ENCODE measurements at regions not wholly inside any gene's neighbourhood (a gene's known extent, or its start where the extent isn't known, plus 50 kb on each side); places are given as distances from the start of the nearest gene placed in this dataset.
"Not testable (repeated sequence)": the region's sequence is repeated elsewhere in the genome, so short reads cannot be mapped to it uniquely, and the experiment has no call there.

DNA sequence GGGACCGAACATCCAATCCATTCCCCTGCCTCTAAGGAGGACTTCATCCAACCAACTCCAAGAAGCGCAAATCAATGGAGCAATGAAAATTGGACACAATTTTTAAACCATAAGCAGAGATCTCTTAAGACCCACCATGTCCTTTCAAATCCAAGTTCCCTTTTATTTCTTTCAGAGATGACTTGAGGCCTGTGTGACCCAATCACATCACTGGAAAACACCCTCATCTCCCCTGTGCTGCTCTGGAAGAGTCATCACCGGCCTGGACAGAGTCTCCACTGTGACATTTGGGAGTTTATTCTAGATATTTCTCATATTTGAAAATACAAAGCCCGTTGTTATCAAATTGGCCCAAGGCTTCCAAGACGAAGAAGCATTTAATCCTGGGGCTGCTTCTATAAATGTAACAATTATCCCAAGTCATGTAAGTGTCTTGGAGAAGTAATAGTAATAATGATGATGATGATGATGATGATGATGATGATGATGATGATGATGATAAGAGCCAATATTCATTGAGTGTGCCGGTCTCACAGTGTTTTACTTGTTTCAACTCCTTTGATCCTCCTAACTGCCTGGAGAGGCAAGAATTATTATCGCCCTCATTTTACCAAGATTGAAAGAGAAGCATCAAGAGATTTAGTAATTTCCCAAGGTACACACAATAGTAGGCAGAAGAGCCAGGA lies 72.1 kb downstream of the COPRS start:
- no peak for DNase-seq
- Histone ChIP-seq H3K9me3 (no peaks in the 10 kb centered on the region), H3K27me3 (no peaks in the 10 kb centered on the region), H3K4me1 (no peaks in the 10 kb centered on the region), H3K27ac (no peak overlapping the region), H3K4me3 (no peak overlapping the region), H3K36me3 (no peaks in the 10 kb centered on the region)
- 88 to 89% methylated on average over 7 of the region's 7 CpGs for WGBS, 2 donors (ENCODE audit: low coverage in 1 of 2)
- intact Hi-C loops (cut with DNase I; ENCODE audit: low total_unique reads) (no loop called here), in situ Hi-C loops (cut with MboI; ENCODE audit: low pct_ligation_motif_present in 1 of 4, low pct_unique_long_range_greater_than_20kb in 1 of 4, low sequenced_read_pairs in 3 of 4) (no loop called here)
- no peak for TF ChIP-seq EP300 (IDR thresholded peaks at IDR 0.05; ENCODE audit: low read depth)
- TF ChIP-seq, protein P1, sequence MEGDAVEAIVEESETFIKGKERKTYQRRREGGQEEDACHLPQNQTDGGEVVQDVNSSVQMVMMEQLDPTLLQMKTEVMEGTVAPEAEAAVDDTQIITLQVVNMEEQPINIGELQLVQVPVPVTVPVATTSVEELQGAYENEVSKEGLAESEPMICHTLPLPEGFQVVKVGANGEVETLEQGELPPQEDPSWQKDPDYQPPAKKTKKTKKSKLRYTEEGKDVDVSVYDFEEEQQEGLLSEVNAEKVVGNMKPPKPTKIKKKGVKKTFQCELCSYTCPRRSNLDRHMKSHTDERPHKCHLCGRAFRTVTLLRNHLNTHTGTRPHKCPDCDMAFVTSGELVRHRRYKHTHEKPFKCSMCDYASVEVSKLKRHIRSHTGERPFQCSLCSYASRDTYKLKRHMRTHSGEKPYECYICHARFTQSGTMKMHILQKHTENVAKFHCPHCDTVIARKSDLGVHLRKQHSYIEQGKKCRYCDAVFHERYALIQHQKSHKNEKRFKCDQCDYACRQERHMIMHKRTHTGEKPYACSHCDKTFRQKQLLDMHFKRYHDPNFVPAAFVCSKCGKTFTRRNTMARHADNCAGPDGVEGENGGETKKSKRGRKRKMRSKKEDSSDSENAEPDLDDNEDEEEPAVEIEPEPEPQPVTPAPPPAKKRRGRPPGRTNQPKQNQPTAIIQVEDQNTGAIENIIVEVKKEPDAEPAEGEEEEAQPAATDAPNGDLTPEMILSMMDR (IDR thresholded peaks at IDR 0.05) = no peak
- no peak for TF ChIP-seq POLR2A (IDR thresholded peaks at IDR 0.05)
- TF ChIP-seq POLR2AphosphoS5 (IDR thresholded peaks at IDR 0.05) = no peak

DNA sequence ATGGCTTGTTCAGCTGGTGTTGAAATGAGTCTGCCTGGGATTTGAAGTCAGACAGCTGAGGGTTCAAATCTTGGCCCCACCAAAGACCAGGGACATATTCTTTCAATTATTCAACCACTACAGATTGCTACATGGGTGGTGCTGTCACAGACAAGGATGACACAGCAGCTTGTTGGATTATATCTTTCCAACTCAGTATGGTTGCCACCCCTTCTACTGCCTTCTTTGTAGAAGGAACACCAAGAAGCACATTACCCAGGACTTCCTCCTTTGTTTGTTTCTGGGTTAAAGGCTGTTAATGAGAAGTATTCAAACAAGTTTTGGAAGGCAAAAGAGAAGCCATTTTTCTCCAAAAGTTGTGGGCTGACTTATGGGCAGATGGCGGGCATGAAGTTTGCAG lies 78.6 kb downstream of the COPRS start:
- no peaks in the 10 kb centered on the region for H3K27me3 ChIP-seq
- no peak overlapping the region for H3K4me3 ChIP-seq
- in situ Hi-C loops (cut with MboI; ENCODE audit: low pct_ligation_motif_present in 1 of 4, low pct_unique_long_range_greater_than_20kb in 1 of 4, low sequenced_read_pairs in 3 of 4) = no loop called here
- TF ChIP-seq EP300 (IDR thresholded peaks at IDR 0.05; ENCODE audit: low read depth) (no peak), POLR2AphosphoS5 (IDR thresholded peaks at IDR 0.05) (no peak), POLR2A (IDR thresholded peaks at IDR 0.05) (no peak)
- TF ChIP-seq, protein P1 (IDR thresholded peaks at IDR 0.05) = no peak
- no peak for DNase-seq
- H3K27ac ChIP-seq = no peak overlapping the region
- H3K36me3 ChIP-seq = no peaks in the 10 kb centered on the region
- no peaks in the 10 kb centered on the region for H3K9me3 ChIP-seq
- no peaks in the 10 kb centered on the region for H3K4me1 ChIP-seq
- intact Hi-C loops (cut with DNase I; ENCODE audit: low total_unique reads) = no loop called here
- WGBS, 2 donors (ENCODE audit: low coverage in 1 of 2) = 25 to 100% methylated on average over 1 of the region's 1 CpG

DNA sequence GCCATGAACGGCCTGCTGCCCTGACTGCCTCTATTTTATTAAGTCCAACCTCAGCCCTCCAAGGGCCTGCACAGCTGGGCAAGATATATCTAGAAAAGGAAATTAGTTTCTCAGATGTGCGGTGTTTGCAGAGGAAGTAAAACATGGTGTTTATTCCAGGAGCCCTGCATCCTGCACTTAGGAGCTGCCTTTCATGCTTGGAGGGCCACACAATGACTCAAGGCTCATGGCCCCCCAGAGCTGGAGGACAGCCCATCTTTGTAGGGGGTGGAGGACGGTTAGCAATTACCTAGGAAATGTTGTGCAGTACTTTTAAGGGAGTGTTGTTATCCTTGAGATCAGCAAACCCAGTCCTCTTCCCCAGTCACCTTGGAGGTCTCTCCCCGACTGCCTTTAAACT lies 80.5 kb downstream of the COPRS start:
- in situ Hi-C loops (cut with MboI; ENCODE audit: low pct_ligation_motif_present in 1 of 4, low pct_unique_long_range_greater_than_20kb in 1 of 4, low sequenced_read_pairs in 3 of 4) = no loop called here
- Histone ChIP-seq H3K36me3 (no peaks in the 10 kb centered on the region), H3K27ac (no peak overlapping the region), H3K27me3 (no peaks in the 10 kb centered on the region), H3K4me3 (no peak overlapping the region), H3K4me1 (no peaks in the 10 kb centered on the region), H3K9me3 (no peaks in the 10 kb centered on the region)
- no peak for DNase-seq
- intact Hi-C loops (cut with DNase I; ENCODE audit: low total_unique reads) = no loop called here
- 64% methylated on average over 4 of the region's 4 CpGs; no CpG with 5 or more reads in 1 of the 2 donors for WGBS, 2 donors (ENCODE audit: low coverage in 1 of 2)
- TF ChIP-seq POLR2AphosphoS5 (IDR thresholded peaks at IDR 0.05) = no peak
- no peak for TF ChIP-seq POLR2A (IDR thresholded peaks at IDR 0.05)
- TF ChIP-seq EP300 (IDR thresholded peaks at IDR 0.05; ENCODE audit: low read depth) = no peak
- TF ChIP-seq, protein P1 (IDR thresholded peaks at IDR 0.05) = no peak

DNA sequence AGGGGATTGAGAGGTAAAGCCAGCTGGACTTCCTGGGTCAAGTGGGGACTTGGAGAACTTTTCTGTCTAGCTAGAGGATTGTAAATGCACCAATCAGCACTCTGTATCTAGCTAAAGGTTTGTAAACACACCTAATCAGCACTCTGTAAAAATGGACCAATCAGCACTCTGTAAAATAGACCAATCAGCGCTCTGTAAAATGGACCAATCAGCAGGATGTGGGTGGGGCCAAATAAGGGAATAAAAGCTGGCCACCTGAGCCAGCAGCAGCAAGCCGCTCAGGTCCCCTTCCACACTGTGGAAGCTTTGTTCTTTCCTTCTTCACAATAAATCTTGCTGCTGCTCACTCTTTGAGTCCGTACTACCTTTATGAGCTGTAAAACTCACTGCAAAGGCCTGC lies 87.7 kb downstream of the COPRS start:
- H3K27me3 ChIP-seq; H3K4me1 ChIP-seq; H3K4me3 ChIP-seq; H3K36me3 ChIP-seq; H3K9me3 ChIP-seq; DNase-seq; H3K27ac ChIP-seq; intact Hi-C loops (cut with DNase I; ENCODE audit: low total_unique reads); in situ Hi-C loops (cut with MboI; ENCODE audit: low pct_ligation_motif_present in 1 of 4, low pct_unique_long_range_greater_than_20kb in 1 of 4, low sequenced_read_pairs in 3 of 4): not testable (repeated sequence)
- WGBS, 2 donors (ENCODE audit: low coverage in 1 of 2) = 87 to 95% methylated on average over 3 of the region's 3 CpGs

DNA sequence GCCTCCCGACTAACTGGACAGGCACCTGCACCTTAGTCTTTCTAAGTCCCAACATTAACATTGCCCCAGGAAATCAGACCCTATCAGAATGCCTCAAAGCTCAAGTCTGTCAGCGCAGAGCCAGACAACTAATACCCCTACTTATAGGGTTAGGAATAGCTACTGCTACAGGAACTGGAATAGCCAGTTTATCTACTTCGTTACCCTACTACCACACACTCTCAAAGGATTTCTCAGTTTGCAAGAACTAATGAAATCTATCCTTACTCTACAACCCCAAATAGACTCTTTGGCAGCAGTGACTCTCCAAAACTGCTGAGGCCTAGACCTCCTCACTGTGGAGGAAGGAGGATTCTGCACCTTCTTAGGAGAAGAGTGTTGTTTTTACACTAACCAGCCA lies 88.5 kb downstream of the COPRS start:
- H3K4me3 ChIP-seq; H3K4me1 ChIP-seq; in situ Hi-C loops (cut with MboI; ENCODE audit: low pct_ligation_motif_present in 1 of 4, low pct_unique_long_range_greater_than_20kb in 1 of 4, low sequenced_read_pairs in 3 of 4); H3K36me3 ChIP-seq; H3K27ac ChIP-seq; H3K27me3 ChIP-seq; DNase-seq; intact Hi-C loops (cut with DNase I; ENCODE audit: low total_unique reads); H3K9me3 ChIP-seq: not testable (repeated sequence)
- 88 to 100% methylated on average over 1 to 3 of the region's 3 CpGs for WGBS, 2 donors (ENCODE audit: low coverage in 1 of 2)

DNA sequence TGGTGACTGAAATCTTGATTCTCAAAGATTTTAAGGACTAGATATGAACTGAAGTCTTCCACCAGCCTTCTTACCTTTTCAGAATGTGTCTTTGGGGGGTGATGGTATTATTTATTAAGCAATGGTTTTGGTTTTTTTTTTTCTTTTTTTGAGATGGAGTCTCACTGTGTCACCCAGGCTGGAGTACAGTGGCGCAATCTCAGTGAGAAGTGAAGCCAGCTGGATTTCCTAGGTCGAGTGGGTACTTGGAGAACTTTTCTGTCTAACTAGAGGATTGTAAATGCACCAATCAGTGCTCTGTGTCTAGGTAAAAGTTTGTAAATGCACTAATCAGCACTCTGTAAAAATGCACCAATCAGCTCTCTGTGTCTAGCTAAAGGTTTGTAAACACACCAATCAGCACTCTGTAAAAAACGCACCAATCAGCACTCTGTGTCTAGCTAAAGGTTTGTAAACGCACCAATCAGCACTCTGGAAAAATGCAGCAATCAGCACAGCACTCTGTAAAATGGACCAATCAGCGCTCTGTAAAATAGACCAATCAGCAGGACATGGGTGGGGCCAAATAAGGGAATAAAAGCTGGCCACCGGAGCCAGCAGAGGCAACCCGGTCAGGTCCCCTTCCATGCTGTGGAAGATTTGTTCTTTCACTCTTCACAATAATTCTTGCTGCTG lies 97.1 kb downstream of the COPRS start:
- in situ Hi-C loops (cut with MboI; ENCODE audit: low pct_ligation_motif_present in 1 of 4, low pct_unique_long_range_greater_than_20kb in 1 of 4, low sequenced_read_pairs in 3 of 4); H3K4me1 ChIP-seq; H3K36me3 ChIP-seq; DNase-seq; H3K4me3 ChIP-seq; intact Hi-C loops (cut with DNase I; ENCODE audit: low total_unique reads); H3K27ac ChIP-seq; H3K27me3 ChIP-seq; H3K9me3 ChIP-seq: not testable (repeated sequence)
- 63 to 86% methylated on average over 2 to 7 of the region's 7 CpGs for whole genome bisulfite sequencing, 2 donors (ENCODE audit: low coverage in 1 of 2)
